ENCODE measurements at regions not wholly inside any gene's neighbourhood (a gene's known extent, or its start where the extent isn't known, plus 50 kb on each side); places are given as distances from the start of the nearest gene placed in this dataset.

- TF ChIP-seq ZNF704 (CRISPR knock-in tag; IDR thresholded peaks at IDR 0.05; ENCODE audit: borderline replicate concordance) (no peak), DNMT1 (CRISPR knock-in tag; IDR thresholded peaks at IDR 0.05) (no peak), ZKSCAN5 (CRISPR knock-in tag; IDR thresholded peaks at IDR 0.05) (no peak)
These were observed 71.7 kb upstream of the CSNK1A1L start (continued) for GRCh38 chr13:37177125-37177524.

GRCh38 chr13:37175996-37176395 is 70.5 kb upstream of the CSNK1A1L start:
- Histone ChIP-seq H3K4me2 (ENCODE audit: low read depth, low read length) (no peak overlapping the region), H3K9me3 (ENCODE audit: low read length) (no peaks in the 10 kb centered on the region), H4K20me1 (ENCODE audit: insufficient read depth, low read length) (no peaks in the 10 kb centered on the region; the same call in 1 of the 2 replicates), H3K9ac (ENCODE audit: insufficient read depth, low read depth, low read length) (no peak overlapping the region), H3K36me3 (replicated peaks in 1 of 2; ENCODE audit: control insufficient read depth in 1 of 2, insufficient read depth in 2 of 2, low read length in 2 of 2) (no peaks in the 10 kb centered on the region), H3K27ac (ENCODE audit: extremely low read length, insufficient read depth, low read length) (no peak overlapping the region), H3K4me1 (ENCODE audit: insufficient read depth, low read length) (no peaks in the 10 kb centered on the region), H2AFZ (ENCODE audit: low read length) (no peak overlapping the region), H3K27me3 (ENCODE audit: control insufficient read depth in 1 of 2, insufficient read depth in 2 of 2, low read length in 2 of 2) (no peaks in the 10 kb centered on the region), H3K4me3 (replicated peaks in 1 of 3; ENCODE audit: insufficient read depth in 1 of 3, low read depth in 2 of 3, low read length in 3 of 3) (no peak overlapping the region), H3K79me2 (ENCODE audit: insufficient read depth, low read length) (no peaks in the 10 kb centered on the region)
- WGBS (ENCODE audit: low lambda C conversion rate), result 1% methylated on average over 2 of the region's 2 CpGs
- ChIA-PET CTCF (ENCODE audit: low intra/inter-chr PET ratio, low total read pairs) (no interaction called here), POLR2A (no interaction called here)
- TF ChIP-seq MLX (CRISPR knock-in tag; IDR thresholded peaks at IDR 0.05) (no peak), MIER2 (CRISPR knock-in tag; IDR thresholded peaks at IDR 0.05) (no peak), SUZ12 (IDR thresholded peaks at IDR 0.05; ENCODE audit: low read depth, low read length) (no peak), CEBPZ (IDR thresholded peaks at IDR 0.05; ENCODE audit: low read length) (no peak), HOMEZ (CRISPR knock-in tag; IDR thresholded peaks at IDR 0.05; ENCODE audit: low read depth) (no peak)
- in situ Hi-C loops (cut with HindIII; ENCODE audit: extremely low pct_ligation_motif_present, low pct_unique_long_range_greater_than_20kb) (no loop called here), intact Hi-C loops (cut with micrococcal nuclease; ENCODE audit: unreplicated experiment) (no loop called here)
- FAIRE-seq (no peak), ATAC-seq (no peak), DNase-seq (ENCODE audit: low spot score) (no peak)
- BruUV-seq (replicated peaks), result no TSS peak

Measured in HepG2 (cell line).